B cell (primary cell): ENCODE measurements at regions not wholly inside any gene's neighbourhood (a gene's known extent, or its start where the extent isn't known, plus 50 kb on each side); places are given as distances from the start of the nearest gene placed in this dataset.

Source experiments
- ATAC-seq: fragments of 200-7000 bp; cut with Tn5 transposase; one replicate; pipeline ENCODE4 v1.10.0; 2021; ENCODE audit warnings: low read depth, mild to moderate bottlenecking, moderate number of reproducible peaks, moderate library complexity
- CTCF ChIA-PET: fragments of 350-600 bp; sonication (Branson Sonifier 250); formaldehyde crosslinking; loops from one replicate; lab custom pipeline; 2021; ENCODE audit warnings: antibody characterized with exemption, inconsistent platforms; lab: Charles Lee
- POLR2A ChIA-PET: fragments of 350-600 bp; sonication (Branson Sonifier 250); formaldehyde crosslinking; loops from one replicate; lab custom pipeline; 2021; ENCODE audit warnings: antibody characterized with exemption; lab: Charles Lee
- DNase-seq: peaks from one replicate; pipeline ENCODE4 v3.0.0; 2013
- H2AFZ ChIP-seq: 2 replicates; pipeline ENCODE4 v1.6.1; 2012; ENCODE audit warnings: mild to moderate bottlenecking, low read depth, low read length; ENCODE audit not compliant: insufficient read depth, poor library complexity, severe bottlenecking
- H3K27ac ChIP-seq, 2 donors: 1 replicate in 1 of 2; 2 replicates in 1 of 2; pipeline ENCODE4 v1.5.1; 2012 to 2013; ENCODE audit warnings: low read length in 2 of 2, mild to moderate bottlenecking in 2 of 2, moderate library complexity in 1 of 2
- H3K27me3 ChIP-seq, 4 experiments: fragments of 200-600 bp in 1 of 4; sonication (generic) in 1 of 4; replicated peaks in 1 of 4; 1 replicate in 2 of 4; 2 replicates in 2 of 4; pipeline versions ENCODE4 v1.6.1 to v1.7.0; 2013 to 2016; ENCODE audit warnings: low read length in 3 of 4, mild to moderate bottlenecking in 2 of 4, mixed read lengths in 1 of 4, moderate library complexity in 1 of 4; ENCODE audit not compliant: insufficient read depth in 4 of 4, control insufficient read depth in 3 of 4; ENCODE audit errors: control extremely low read depth in 1 of 4
- H3K36me3 ChIP-seq, 2 experiments: replicated peaks in 1 of 2; 1 replicate in 1 of 2; 2 replicates in 1 of 2; pipeline versions ENCODE4 v1.6.1 to v1.7.1; 2013; ENCODE audit warnings: low read length in 1 of 2; ENCODE audit not compliant: insufficient read depth in 2 of 2, control insufficient read depth in 1 of 2; ENCODE audit errors: control extremely low read depth in 1 of 2, extremely low read depth in 1 of 2
- H3K4me1 ChIP-seq, 2 donors: fragments of 200-600 bp in 1 of 2; sonication (generic) in 1 of 2; 1 replicate in 1 of 2; 2 replicates in 1 of 2; pipeline versions ENCODE4 v1.5.1 to v1.6.1; 2013 to 2017; ENCODE audit warnings: low read length in 2 of 2; ENCODE audit not compliant: control insufficient read depth in 2 of 2, insufficient read depth in 2 of 2
- H3K4me2 ChIP-seq: replicated peaks from 2 replicates; pipeline ENCODE3; 2012; ENCODE audit warnings: mild to moderate bottlenecking, low read depth, low read length; ENCODE audit not compliant: poor library complexity, severe bottlenecking
- H3K4me3 ChIP-seq, 5 experiments: fragments of 200-600 bp in 1 of 5; sonication (generic) in 1 of 5; 1 replicate in 3 of 5; 2 replicates in 2 of 5; pipeline versions ENCODE4 v1.5.1 to v1.7.0; 2011 to 2016; ENCODE audit warnings: low read length in 4 of 5, mild to moderate bottlenecking in 4 of 5, low read depth in 2 of 5, control low read depth in 1 of 5, moderate library complexity in 1 of 5; ENCODE audit not compliant: insufficient read depth in 1 of 5; ENCODE audit errors: control extremely low read depth in 1 of 5, extremely low read depth in 1 of 5
- H3K79me2 ChIP-seq: fragments of 200-600 bp; sonication (generic); one replicate; pipeline ENCODE4 v1.6.0; 2016; ENCODE audit warnings: low read length; ENCODE audit not compliant: control insufficient read depth, insufficient read depth
- H3K9ac ChIP-seq: fragments of 200-600 bp; sonication (generic); 2 replicates; pipeline ENCODE4 v1.6.1; 2017; ENCODE audit warnings: mild to moderate bottlenecking, low read length, moderate library complexity
- H3K9me3 ChIP-seq, 3 donors: one replicate each; pipeline versions ENCODE4 v1.6.1 to v1.7.1; 2013; ENCODE audit warnings: low read length in 2 of 3; ENCODE audit not compliant: control insufficient read depth in 2 of 3, insufficient read depth in 1 of 3; ENCODE audit errors: control extremely low read depth in 1 of 3
- H4K20me1 ChIP-seq: 2 replicates; pipeline ENCODE4 v1.6.0; 2012; ENCODE audit warnings: mild to moderate bottlenecking, low read length; ENCODE audit not compliant: insufficient read depth, control insufficient read depth, poor library complexity, severe bottlenecking
- H3K27ac Mint-ChIP-seq: one replicate; pipeline ENCODE4 v1.8.0; 2021; ENCODE audit warnings: mixed read lengths
- H3K27me3 Mint-ChIP-seq: one replicate; pipeline ENCODE4 v1.8.0; 2021; ENCODE audit warnings: mixed read lengths
- H3K4me1 Mint-ChIP-seq: one replicate; pipeline ENCODE4 v1.8.0; 2021; ENCODE audit warnings: mixed read lengths
- H3K4me3 Mint-ChIP-seq: one replicate; pipeline ENCODE4 v1.8.0; 2021; ENCODE audit warnings: mixed read lengths
- H3K9me3 Mint-ChIP-seq: one replicate; pipeline ENCODE4 v1.8.0; 2022; ENCODE audit warnings: mixed read lengths; ENCODE audit not compliant: insufficient read depth
- CTCF ChIP-seq: fragments of 200-600 bp; IDR thresholded peaks from one replicate; pipeline ENCODE4 v1.8.0; 2022; ENCODE audit warnings: antibody characterized with exemption, mild to moderate bottlenecking
- EZH2 ChIP-seq: IDR thresholded peaks from 2 replicates; pipeline ENCODE4 v1.6.1; 2012; ENCODE audit warnings: borderline replicate concordance, low read depth, mild to moderate bottlenecking, moderate library complexity, low read length; ENCODE audit not compliant: insufficient read depth, poor library complexity, severe bottlenecking
- WGBS: methylation state at CpG from one replicate; pipeline ENCODE4 v1.1.5; 2013; ENCODE audit warnings: missing lambda C conversion rate; ENCODE audit not compliant: insufficient coverage; 5-methylcytosine and 5-hydroxymethylcytosine counted together
- intact Hi-C: fragments of 100-400 bp; cut with micrococcal nuclease; formaldehyde crosslinking; loops from one replicate; pipeline ENCODE4 v1.10.0; 2022

GRCh38 chr3:98984024-98984423 lies 82.5 kb upstream of the DCBLD2 start:
- no peaks in the 10 kb centered on the region for H3K4me1 ChIP-seq
- Mint-ChIP-seq H3K9me3 (no peaks in the 10 kb centered on the region), H3K4me3 (no peak overlapping the region), H3K4me1 (no peaks in the 10 kb centered on the region), H3K27ac (no peak overlapping the region), H3K27me3 (peaks cover 4% of the 10 kb centered on the region)
- no peaks in the 10 kb centered on the region for H3K9me3 ChIP-seq
- no CpG with 5 or more reads among the region's 1 CpG for WGBS
- intact Hi-C loops, result no loop called here
- no peaks in the 10 kb centered on the region for H3K79me2 ChIP-seq
- H2AFZ ChIP-seq, result no peak overlapping the region
- ChIA-PET POLR2A (no interaction called here), CTCF (no interaction called here)
- H3K27me3 ChIP-seq, result peaks cover 0 to 3% (median 0%) of the 10 kb centered on the region in 4 experiments
- H3K4me2 ChIP-seq, result no peak overlapping the region
- no peak overlapping the region for H3K4me3 ChIP-seq
- no peak for TF ChIP-seq CTCF
- TF ChIP-seq EZH2, result no peak
- H4K20me1 ChIP-seq, result no peaks in the 10 kb centered on the region
- no peak overlapping the region for H3K9ac ChIP-seq
- ATAC-seq (no peak), DNase-seq (no peak)
- no peak overlapping the region for H3K27ac ChIP-seq
- H3K36me3 ChIP-seq, result no peaks in the 10 kb centered on the region

- DNase-seq (no peak), ATAC-seq (no peak)
- H3K27me3 ChIP-seq, result no peaks in the 10 kb centered on the region
- no peaks in the 10 kb centered on the region for H3K36me3 ChIP-seq
- no peak overlapping the region for H3K9ac ChIP-seq
- H3K27me3 Mint-ChIP-seq, result peaks cover 4% of the 10 kb centered on the region
- H3K9me3 ChIP-seq, result no peaks in the 10 kb centered on the region
- intact Hi-C loops, result no loop called here
- no peaks in the 10 kb centered on the region for H3K79me2 ChIP-seq
- no peak overlapping the region for H3K4me2 ChIP-seq
- TF ChIP-seq EZH2 (no peak), CTCF (no peak)
- no peaks in the 10 kb centered on the region for H3K4me1 Mint-ChIP-seq
- ChIA-PET POLR2A (no interaction called here), CTCF (no interaction called here)
- no peaks in the 10 kb centered on the region for H3K4me1 ChIP-seq
- no peak overlapping the region for H2AFZ ChIP-seq
- H3K27ac ChIP-seq, result no peak overlapping the region
- WGBS, result no CpG with 5 or more reads among the region's 2 CpGs
- no peak overlapping the region for H3K27ac Mint-ChIP-seq
- no peak overlapping the region for H3K4me3 ChIP-seq
- no peaks in the 10 kb centered on the region for H3K9me3 Mint-ChIP-seq
- no peaks in the 10 kb centered on the region for H4K20me1 ChIP-seq
- H3K4me3 Mint-ChIP-seq, result no peak overlapping the region
Measured at GRCh38 chr3:98982351-98982750, 80.9 kb upstream of the DCBLD2 start.
